A673 (cell line): ENCODE measurements at regions not wholly inside any gene's neighbourhood (a gene's known extent, or its start where the extent isn't known, plus 50 kb on each side); places are given as distances from the start of the nearest gene placed in this dataset.

Experiments
- EZH2 ChIP-seq: fragments of 200-600 bp; sonication (generic); IDR thresholded peaks from 2 replicates; pipeline ENCODE4 v1.6.1; 2017; ENCODE audit warnings: borderline replicate concordance, low read depth, mild to moderate bottlenecking, mixed read lengths, antibody characterized with exemption, low read length; ENCODE audit not compliant: poor library complexity, severe bottlenecking
- TF ChIP-seq, protein P1 (sequence below): fragments of 300-800, 200-600 bp; sonication (generic); conservative IDR thresholded peaks from 2 replicates; pipeline ENCODE4 v1.5.1; 2017; ENCODE audit warnings: low read depth, mild to moderate bottlenecking, antibody characterized with exemption, low read length, moderate library complexity, mixed read lengths

DNA sequence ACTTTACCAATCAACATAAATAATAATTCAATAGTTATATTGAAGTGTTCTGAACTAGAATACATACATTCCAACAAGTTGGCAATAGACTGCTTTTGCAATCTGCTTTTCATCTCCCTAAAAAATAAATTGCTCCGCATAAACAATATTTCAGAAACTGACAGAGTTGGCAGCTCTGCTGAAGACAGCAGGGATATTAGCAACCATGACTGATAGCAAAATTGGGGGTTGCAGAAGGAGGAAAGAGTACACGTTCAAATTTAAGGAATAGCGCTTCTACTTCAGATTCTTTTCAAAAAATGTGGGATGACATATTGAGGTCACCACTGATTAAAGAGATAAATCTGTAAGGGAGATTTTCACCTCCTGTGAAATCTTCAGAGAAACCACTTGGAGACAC, 521.2 kb downstream of the DTWD2 start:
- TF ChIP-seq, protein P1, sequence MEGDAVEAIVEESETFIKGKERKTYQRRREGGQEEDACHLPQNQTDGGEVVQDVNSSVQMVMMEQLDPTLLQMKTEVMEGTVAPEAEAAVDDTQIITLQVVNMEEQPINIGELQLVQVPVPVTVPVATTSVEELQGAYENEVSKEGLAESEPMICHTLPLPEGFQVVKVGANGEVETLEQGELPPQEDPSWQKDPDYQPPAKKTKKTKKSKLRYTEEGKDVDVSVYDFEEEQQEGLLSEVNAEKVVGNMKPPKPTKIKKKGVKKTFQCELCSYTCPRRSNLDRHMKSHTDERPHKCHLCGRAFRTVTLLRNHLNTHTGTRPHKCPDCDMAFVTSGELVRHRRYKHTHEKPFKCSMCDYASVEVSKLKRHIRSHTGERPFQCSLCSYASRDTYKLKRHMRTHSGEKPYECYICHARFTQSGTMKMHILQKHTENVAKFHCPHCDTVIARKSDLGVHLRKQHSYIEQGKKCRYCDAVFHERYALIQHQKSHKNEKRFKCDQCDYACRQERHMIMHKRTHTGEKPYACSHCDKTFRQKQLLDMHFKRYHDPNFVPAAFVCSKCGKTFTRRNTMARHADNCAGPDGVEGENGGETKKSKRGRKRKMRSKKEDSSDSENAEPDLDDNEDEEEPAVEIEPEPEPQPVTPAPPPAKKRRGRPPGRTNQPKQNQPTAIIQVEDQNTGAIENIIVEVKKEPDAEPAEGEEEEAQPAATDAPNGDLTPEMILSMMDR: no peak
- TF ChIP-seq EZH2: no peak
